ENCODE measurements at regions not wholly inside any gene's neighbourhood (a gene's known extent, or its start where the extent isn't known, plus 50 kb on each side); places are given as distances from the start of the nearest gene placed in this dataset.

- in situ Hi-C loops (cut with HindIII; ENCODE audit: extremely low pct_ligation_motif_present, low pct_unique_long_range_greater_than_20kb), result no loop called here
- no TSS peak for BruUV-seq (replicated peaks)
Measured at GRCh38 chr2:228848638-228849037, 422.4 kb downstream of the PID1 start.

More at GRCh38 chr2:228848638-228849037, 422.4 kb downstream of the PID1 start:
- POLR2A ChIA-PET, result no interaction called here
- CTCF ChIA-PET (ENCODE audit: low intra/inter-chr PET ratio, low total read pairs), result no interaction called here
- intact Hi-C loops (cut with micrococcal nuclease; ENCODE audit: unreplicated experiment), result no loop called here
- Histone ChIP-seq H3K9me3 (ENCODE audit: low read length) (peaks cover 91% of the 10 kb centered on the region), H3K27ac (ENCODE audit: extremely low read length, insufficient read depth, low read length) (no peak overlapping the region), H4K20me1 (ENCODE audit: insufficient read depth, low read length) (no peaks in the 10 kb centered on the region), H3K36me3 (replicated peaks in 1 of 2; ENCODE audit: control insufficient read depth in 1 of 2, insufficient read depth in 2 of 2, low read length in 2 of 2) (no peaks in the 10 kb centered on the region), H2AFZ (ENCODE audit: low read length) (no peak overlapping the region), H3K4me2 (ENCODE audit: low read depth, low read length) (no peak overlapping the region), H3K4me1 (ENCODE audit: insufficient read depth, low read length) (no peaks in the 10 kb centered on the region), H3K9ac (ENCODE audit: insufficient read depth, low read depth, low read length) (no peak overlapping the region), H3K27me3 (ENCODE audit: control insufficient read depth in 1 of 2, insufficient read depth in 2 of 2, low read length in 2 of 2) (no peaks in the 10 kb centered on the region), H3K79me2 (ENCODE audit: insufficient read depth, low read length) (no peaks in the 10 kb centered on the region), H3K4me3 (replicated peaks in 1 of 3; ENCODE audit: insufficient read depth in 1 of 3, low read depth in 2 of 3, low read length in 3 of 3) (no peak overlapping the region)
- DNase-seq (ENCODE audit: low spot score) (no peak), FAIRE-seq (no peak), ATAC-seq (no peak)
- WGBS (ENCODE audit: low lambda C conversion rate), result 6% methylated on average over 5 of the region's 5 CpGs
- TF ChIP-seq ZNF644 (CRISPR knock-in tag; IDR thresholded peaks at IDR 0.05; ENCODE audit: low read depth), result no peak
- TF ChIP-seq TERF1 (CRISPR knock-in tag; IDR thresholded peaks at IDR 0.05), result no peak
- TF ChIP-seq MZF1 (CRISPR knock-in tag; IDR thresholded peaks at IDR 0.05; ENCODE audit: borderline replicate concordance), result no peak
- peak; percentile 68 for TF ChIP-seq MNT (IDR thresholded peaks at IDR 0.05)
- TF ChIP-seq HES4 (CRISPR knock-in tag; IDR thresholded peaks at IDR 0.05; ENCODE audit: borderline replicate concordance), result no peak
- no peak for TF ChIP-seq FOXO4 (CRISPR knock-in tag; conservative IDR thresholded peaks at IDR 0.05)
- TF ChIP-seq ATF7 (IDR thresholded peaks at IDR 0.05), result no peak
- no peak for TF ChIP-seq ATF7 (CRISPR knock-in tag; IDR thresholded peaks at IDR 0.05)
- no peak for TF ChIP-seq SRF (IDR thresholded peaks at IDR 0.05; ENCODE audit: low read depth, low read length)

Data from HepG2 (cell line).